Keratinocyte (primary cell): ENCODE measurements at regions not wholly inside any gene's neighbourhood (a gene's known extent, or its start where the extent isn't known, plus 50 kb on each side); places are given as distances from the start of the nearest gene placed in this dataset.

ENCODE experiments used
- DNase-seq: peaks from one replicate; pipeline ENCODE4 v3.0.0-alpha.2; 2011; ENCODE audit warnings: low read depth, missing footprints, low spot score
- FAIRE-seq: peaks from 2 replicates; lab custom pipeline; 2011; peaks lifted over from hg19 to GRCh38; lab: Jason Lieb, UNC
- H2AFZ ChIP-seq: 2 replicates; pipeline ENCODE4 v1.6.0; 2012; ENCODE audit warnings: low read length, control low read depth, inconsistent platforms; ENCODE audit not compliant: control insufficient read depth
- H3K27ac ChIP-seq: 2 replicates; pipeline ENCODE4 v1.5.1; 2011; ENCODE audit warnings: low read length; ENCODE audit not compliant: control insufficient read depth, insufficient read depth
- H3K27me3 ChIP-seq: 3 replicates; pipeline ENCODE4 v1.6.0; 2011; ENCODE audit warnings: low read length; ENCODE audit not compliant: control insufficient read depth, insufficient read depth; ENCODE audit errors: extremely low read depth
- H3K36me3 ChIP-seq, 2 experiments: 2 replicates in 1 of 2; 3 replicates in 1 of 2; pipeline ENCODE4 v1.5.1; 2011; ENCODE audit warnings: low read length in 2 of 2, mild to moderate bottlenecking in 1 of 2; ENCODE audit not compliant: control insufficient read depth in 2 of 2, insufficient read depth in 2 of 2; ENCODE audit errors: extremely low read depth in 1 of 2
- H3K4me1 ChIP-seq: 3 replicates; pipeline ENCODE4 v1.5.1; 2011; ENCODE audit warnings: low read length; ENCODE audit not compliant: control insufficient read depth, insufficient read depth; ENCODE audit errors: extremely low read depth
- H3K4me2 ChIP-seq: 3 replicates; pipeline ENCODE4 v1.6.0; 2011; ENCODE audit warnings: low read depth, low read length; ENCODE audit not compliant: control insufficient read depth, insufficient read depth; ENCODE audit errors: extremely low read depth
- H3K4me3 ChIP-seq, 3 experiments: fragments of 200-600 bp in 1 of 3; sonication (generic) in 1 of 3; 2 replicates in 2 of 3; 3 replicates in 1 of 3; pipeline ENCODE4 v1.5.1; 2011 to 2016; ENCODE audit warnings: low read length in 3 of 3, mild to moderate bottlenecking in 3 of 3, control low read depth in 2 of 3, inconsistent platforms in 1 of 3, low read depth in 1 of 3, mixed read lengths in 1 of 3, mixed run types in 1 of 3, moderate library complexity in 1 of 3; ENCODE audit not compliant: control insufficient read depth in 2 of 3, insufficient read depth in 2 of 3; ENCODE audit errors: extremely low read depth in 1 of 3
- H3K79me2 ChIP-seq: 2 replicates; pipeline ENCODE4 v1.6.0; 2012; ENCODE audit warnings: low read length; ENCODE audit not compliant: control insufficient read depth, insufficient read depth
- H3K9ac ChIP-seq: 3 replicates; pipeline ENCODE4 v1.6.0; 2011; ENCODE audit warnings: low read length; ENCODE audit not compliant: control insufficient read depth, insufficient read depth; ENCODE audit errors: extremely low read depth
- H3K9me1 ChIP-seq: 3 replicates; pipeline ENCODE4 v1.6.0; 2011; ENCODE audit warnings: low read length; ENCODE audit not compliant: control insufficient read depth, insufficient read depth; ENCODE audit errors: extremely low read depth
- H3K9me3 ChIP-seq: 2 replicates; pipeline ENCODE4 v1.5.1; 2012; ENCODE audit warnings: low read depth, low read length; ENCODE audit not compliant: control insufficient read depth
- H4K20me1 ChIP-seq: 3 replicates; pipeline ENCODE4 v1.6.0; 2011; ENCODE audit warnings: low read length; ENCODE audit not compliant: control insufficient read depth, insufficient read depth; ENCODE audit errors: extremely low read depth
- CTCF ChIP-seq, 3 experiments: IDR thresholded peaks in 1 of 3; conservative IDR thresholded peaks in 1 of 3; optimal IDR thresholded peaks in 1 of 3; 2 replicates in 2 of 3; 3 replicates in 1 of 3; pipeline versions ENCODE3 to v1.5.1; 2011; ENCODE audit warnings: low read length in 3 of 3, mild to moderate bottlenecking in 3 of 3, moderate library complexity in 2 of 3, control low read depth in 1 of 3, inconsistent platforms in 1 of 3; ENCODE audit not compliant: insufficient read depth in 2 of 3; ENCODE audit errors: extremely low read depth in 1 of 3
- EZH2 ChIP-seq: IDR thresholded peaks from one replicate; pipeline ENCODE4 v1.6.1; 2012; ENCODE audit warnings: inconsistent platforms, mild to moderate bottlenecking, low read length, moderate library complexity
- dilution Hi-C: fragments of 300-500 bp; cut with MboI; formaldehyde crosslinking; loops from one replicate; pipeline ENCODE4 v1.7.0; 2020; ENCODE audit warnings: low sequenced_read_pairs; ENCODE audit not compliant: extremely low pct_ligation_motif_present

GRCh38 chr15:87294854-87295253 lies 961.7 kb downstream of the NTRK3 start:
- dilution Hi-C loops: no loop called here
- peak overlapping the region; percentile 37 for H2AFZ ChIP-seq
- no peaks in the 10 kb centered on the region for H3K79me2 ChIP-seq
- TF ChIP-seq EZH2 (no peak), CTCF (optimal IDR thresholded peaks at IDR 0.05 in 1 of 3, IDR thresholded peaks at IDR 0.05 in 1 of 3, conservative IDR thresholded peaks at IDR 0.05 in 1 of 3; ENCODE audit: extremely low read depth in 1 of 3, insufficient read depth in 2 of 3, low read length in 3 of 3) (no peak)
- FAIRE-seq: no peak
- no peak overlapping the region for H3K4me2 ChIP-seq
- H3K9me3 ChIP-seq: no peaks in the 10 kb centered on the region
- no peaks in the 10 kb centered on the region for H3K4me1 ChIP-seq
- no peaks in the 10 kb centered on the region for H3K9me1 ChIP-seq
- H3K36me3 ChIP-seq: no peaks in the 10 kb centered on the region
- no peak overlapping the region for H3K27ac ChIP-seq
- H3K9ac ChIP-seq: no peak overlapping the region
- no peak overlapping the region for H3K4me3 ChIP-seq
- DNase-seq: no peak
- H3K27me3 ChIP-seq: no peaks in the 10 kb centered on the region
- no peaks in the 10 kb centered on the region for H4K20me1 ChIP-seq

GRCh38 chr15:87293031-87293430 lies 963.5 kb downstream of the NTRK3 start:
- no peak for TF ChIP-seq EZH2
- TF ChIP-seq CTCF (optimal IDR thresholded peaks at IDR 0.05 in 1 of 3, IDR thresholded peaks at IDR 0.05 in 1 of 3, conservative IDR thresholded peaks at IDR 0.05 in 1 of 3; ENCODE audit: extremely low read depth in 1 of 3, insufficient read depth in 2 of 3, low read length in 3 of 3): no peak
- Histone ChIP-seq H3K4me1 (no peaks in the 10 kb centered on the region), H3K9me3 (no peaks in the 10 kb centered on the region), H3K9ac (no peak overlapping the region), H4K20me1 (no peaks in the 10 kb centered on the region), H3K79me2 (no peaks in the 10 kb centered on the region), H3K36me3 (no peaks in the 10 kb centered on the region), H3K27me3 (no peaks in the 10 kb centered on the region), H3K4me2 (no peak overlapping the region), H3K4me3 (no peak overlapping the region), H3K27ac (no peak overlapping the region), H2AFZ (no peak overlapping the region), H3K9me1 (no peaks in the 10 kb centered on the region)
- dilution Hi-C loops: no loop called here
- FAIRE-seq (no peak), DNase-seq (no peak)
